Chondrocyte (in vitro differentiated cells): ENCODE measurements at regions not wholly inside any gene's neighbourhood (a gene's known extent, or its start where the extent isn't known, plus 50 kb on each side); places are given as distances from the start of the nearest gene placed in this dataset.
"Not testable (repeated sequence)": the region's sequence is repeated elsewhere in the genome, so short reads cannot be mapped to it uniquely, and the experiment has no call there.

Source experiments
- DNase-seq: peaks from one replicate; pipeline ENCODE4 v3.0.0; 2021; ENCODE audit warnings: mixed read lengths, low spot score
- H3K27ac Mint-ChIP-seq: one replicate; pipeline ENCODE4 v1.8.0; 2021; ENCODE audit warnings: mild to moderate bottlenecking, moderate library complexity, mixed read lengths; ENCODE audit not compliant: unreplicated experiment
- H3K27me3 Mint-ChIP-seq: 2 replicates; pipeline ENCODE4 v1.8.0; 2021; ENCODE audit warnings: low read depth, mixed read lengths
- H3K36me3 Mint-ChIP-seq: 2 replicates; pipeline ENCODE4 v1.8.0; 2021; ENCODE audit warnings: low read depth, mixed read lengths
- H3K4me1 Mint-ChIP-seq: 2 replicates; pipeline ENCODE4 v1.8.0; 2021; ENCODE audit warnings: low read depth, mild to moderate bottlenecking, mixed read lengths
- H3K4me3 Mint-ChIP-seq: one replicate; pipeline ENCODE4 v1.8.0; 2021; ENCODE audit warnings: mild to moderate bottlenecking, moderate library complexity, mixed read lengths; ENCODE audit not compliant: unreplicated experiment
- H3K9me3 Mint-ChIP-seq: 2 replicates; pipeline ENCODE4 v1.8.0; 2021; ENCODE audit warnings: low read depth, mixed read lengths
- TF ChIP-seq, protein P1 (sequence below): fragments of 200-600 bp; sonication (generic); IDR thresholded peaks from 2 replicates; pipeline ENCODE4 v1.5.0; 2021; ENCODE audit warnings: antibody characterized with exemption, mild to moderate bottlenecking, moderate library complexity

DNA sequence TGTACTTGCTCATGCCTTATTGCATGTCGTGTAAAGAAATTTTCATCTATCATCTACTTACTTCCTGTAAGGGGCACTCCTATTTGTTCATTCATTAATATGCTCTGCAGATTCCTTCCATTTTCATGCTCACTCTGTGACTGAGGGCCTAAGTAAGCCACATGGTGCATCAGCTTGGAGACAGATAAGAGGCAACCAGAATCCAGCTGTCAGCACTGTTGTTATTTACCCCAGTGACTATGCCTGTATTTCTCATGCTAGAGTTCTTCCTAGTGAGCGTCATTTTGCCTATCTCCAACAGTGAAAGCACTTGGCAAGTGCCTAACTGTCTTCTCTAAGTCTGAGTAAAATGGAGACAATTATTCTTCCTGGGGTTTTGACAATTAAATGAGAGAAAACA is 124.8 kb upstream of the ABI3BP start:
- DNase-seq = no peak
- H3K9me3 Mint-ChIP-seq = no peaks in the 10 kb centered on the region
- peaks cover 2% of the 10 kb centered on the region for H3K27me3 Mint-ChIP-seq
- no peaks in the 10 kb centered on the region for H3K36me3 Mint-ChIP-seq
- TF ChIP-seq, protein P1, sequence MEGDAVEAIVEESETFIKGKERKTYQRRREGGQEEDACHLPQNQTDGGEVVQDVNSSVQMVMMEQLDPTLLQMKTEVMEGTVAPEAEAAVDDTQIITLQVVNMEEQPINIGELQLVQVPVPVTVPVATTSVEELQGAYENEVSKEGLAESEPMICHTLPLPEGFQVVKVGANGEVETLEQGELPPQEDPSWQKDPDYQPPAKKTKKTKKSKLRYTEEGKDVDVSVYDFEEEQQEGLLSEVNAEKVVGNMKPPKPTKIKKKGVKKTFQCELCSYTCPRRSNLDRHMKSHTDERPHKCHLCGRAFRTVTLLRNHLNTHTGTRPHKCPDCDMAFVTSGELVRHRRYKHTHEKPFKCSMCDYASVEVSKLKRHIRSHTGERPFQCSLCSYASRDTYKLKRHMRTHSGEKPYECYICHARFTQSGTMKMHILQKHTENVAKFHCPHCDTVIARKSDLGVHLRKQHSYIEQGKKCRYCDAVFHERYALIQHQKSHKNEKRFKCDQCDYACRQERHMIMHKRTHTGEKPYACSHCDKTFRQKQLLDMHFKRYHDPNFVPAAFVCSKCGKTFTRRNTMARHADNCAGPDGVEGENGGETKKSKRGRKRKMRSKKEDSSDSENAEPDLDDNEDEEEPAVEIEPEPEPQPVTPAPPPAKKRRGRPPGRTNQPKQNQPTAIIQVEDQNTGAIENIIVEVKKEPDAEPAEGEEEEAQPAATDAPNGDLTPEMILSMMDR = no peak
- H3K27ac Mint-ChIP-seq = no peak overlapping the region
- H3K4me1 Mint-ChIP-seq = peaks cover 7% of the 10 kb centered on the region
- H3K4me3 Mint-ChIP-seq = no peak overlapping the region

DNA sequence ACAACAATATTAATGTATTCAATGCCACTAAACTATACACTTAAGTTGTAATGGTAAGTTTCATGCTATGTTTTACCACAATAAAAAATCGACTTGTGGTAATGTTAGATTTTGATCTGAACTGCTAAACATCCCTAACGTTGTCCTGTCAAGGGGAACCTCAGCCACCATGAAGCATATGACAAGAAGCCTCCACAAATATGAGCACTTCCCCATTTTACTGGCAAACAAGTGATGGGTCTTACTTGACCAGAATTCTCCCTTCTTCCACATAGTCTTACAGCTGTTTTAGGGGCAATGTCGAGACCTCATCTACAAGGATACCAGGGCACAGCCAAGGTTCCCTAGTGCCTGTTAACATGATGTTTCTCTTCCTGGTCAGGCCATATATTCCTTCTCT is 124.2 kb upstream of the ABI3BP start:
- DNase-seq = no peak
- TF ChIP-seq, protein P1 = no peak
- no peaks in the 10 kb centered on the region for H3K9me3 Mint-ChIP-seq
- H3K36me3 Mint-ChIP-seq = no peaks in the 10 kb centered on the region
- no peak overlapping the region for H3K27ac Mint-ChIP-seq
- H3K27me3 Mint-ChIP-seq = peaks cover 2% of the 10 kb centered on the region
- no peak overlapping the region for H3K4me3 Mint-ChIP-seq
- H3K4me1 Mint-ChIP-seq = peaks cover 7% of the 10 kb centered on the region

DNA sequence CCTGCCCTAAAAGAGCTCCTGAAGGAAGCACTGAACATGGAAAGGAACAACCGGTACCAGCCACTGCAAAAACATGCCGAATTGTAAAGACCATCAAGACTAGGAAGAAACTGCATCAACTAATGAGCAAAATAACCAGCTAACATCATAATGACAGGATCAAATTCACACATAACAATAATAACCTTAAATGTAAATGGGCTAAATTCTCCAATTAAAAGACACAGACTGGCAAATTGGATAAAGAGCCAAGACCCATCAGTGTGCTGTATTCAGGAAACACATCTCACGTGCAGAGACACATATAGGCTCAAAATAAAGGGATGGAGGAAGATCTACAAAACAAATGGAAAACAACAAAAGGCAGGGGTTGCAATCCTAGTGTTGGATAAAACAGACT is 117.1 kb upstream of the ABI3BP start:
- not testable (repeated sequence) for DNase-seq, H3K27me3 Mint-ChIP-seq, H3K4me1 Mint-ChIP-seq, H3K27ac Mint-ChIP-seq, H3K4me3 Mint-ChIP-seq
- peaks cover 14% of the 10 kb centered on the region for H3K36me3 Mint-ChIP-seq
- H3K9me3 Mint-ChIP-seq = peaks cover 42% of the 10 kb centered on the region

DNA sequence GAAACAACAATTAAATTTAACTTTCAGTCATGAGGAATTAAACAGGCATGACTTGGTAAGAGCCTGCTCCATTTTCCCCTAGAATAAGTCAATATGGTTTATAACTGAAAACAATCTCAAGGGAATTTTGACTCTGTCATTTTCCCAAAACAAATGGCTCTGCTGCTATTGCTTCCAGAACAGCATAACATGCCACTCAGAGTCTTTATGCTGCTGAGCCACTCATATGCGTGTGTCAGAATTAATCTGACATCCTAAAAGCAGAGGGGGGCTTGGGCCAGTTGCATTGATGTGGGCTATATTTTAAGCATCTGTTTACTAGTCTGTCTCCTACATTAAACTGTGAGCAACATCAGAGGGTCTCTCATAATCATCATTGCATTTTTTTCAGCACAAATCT is 111.1 kb upstream of the ABI3BP start:
- no peak for DNase-seq
- Mint-ChIP-seq H3K4me1 (no peaks in the 10 kb centered on the region), H3K27ac (no peak overlapping the region), H3K4me3 (no peak overlapping the region), H3K36me3 (peaks cover under 1% of the 10 kb centered on the region), H3K9me3 (peaks cover 20% of the 10 kb centered on the region), H3K27me3 (peaks cover 3% of the 10 kb centered on the region)
- TF ChIP-seq, protein P1 = no peak

DNA sequence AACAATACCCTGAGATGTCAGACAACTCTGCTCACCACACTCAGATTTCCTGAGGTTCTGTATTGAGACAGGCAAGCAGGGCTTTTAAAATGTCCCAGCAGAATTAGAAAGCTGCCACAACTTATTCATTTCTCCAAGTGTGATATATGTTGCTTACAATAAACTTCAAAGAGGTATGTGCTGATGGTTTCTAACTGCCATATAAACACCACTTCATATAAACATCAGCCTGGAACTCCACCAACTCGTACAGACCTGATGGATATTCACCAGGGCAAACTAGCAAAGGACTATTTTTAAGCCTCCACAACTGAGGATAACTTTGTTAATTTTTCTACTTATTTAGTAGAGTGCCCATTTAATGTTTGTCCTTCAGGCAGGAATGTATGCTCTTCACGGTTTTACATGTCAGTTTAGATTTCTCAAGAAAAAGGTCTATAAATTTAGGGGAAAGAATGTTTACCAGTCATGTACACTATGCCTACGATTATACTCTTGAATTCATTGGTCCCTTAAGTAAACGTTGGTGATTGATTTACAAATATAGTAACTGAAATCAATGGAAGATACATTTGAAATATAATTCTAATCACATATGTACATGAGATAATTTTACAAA is 109.6 kb upstream of the ABI3BP start:
- peaks cover 12% of the 10 kb centered on the region for H3K9me3 Mint-ChIP-seq
- no peak for DNase-seq
- no peaks in the 10 kb centered on the region for H3K4me1 Mint-ChIP-seq
- no peaks in the 10 kb centered on the region for H3K36me3 Mint-ChIP-seq
- TF ChIP-seq, protein P1 = no peak
- H3K27me3 Mint-ChIP-seq = peaks cover 3% of the 10 kb centered on the region
- H3K27ac Mint-ChIP-seq = no peak overlapping the region
- no peak overlapping the region for H3K4me3 Mint-ChIP-seq

DNA sequence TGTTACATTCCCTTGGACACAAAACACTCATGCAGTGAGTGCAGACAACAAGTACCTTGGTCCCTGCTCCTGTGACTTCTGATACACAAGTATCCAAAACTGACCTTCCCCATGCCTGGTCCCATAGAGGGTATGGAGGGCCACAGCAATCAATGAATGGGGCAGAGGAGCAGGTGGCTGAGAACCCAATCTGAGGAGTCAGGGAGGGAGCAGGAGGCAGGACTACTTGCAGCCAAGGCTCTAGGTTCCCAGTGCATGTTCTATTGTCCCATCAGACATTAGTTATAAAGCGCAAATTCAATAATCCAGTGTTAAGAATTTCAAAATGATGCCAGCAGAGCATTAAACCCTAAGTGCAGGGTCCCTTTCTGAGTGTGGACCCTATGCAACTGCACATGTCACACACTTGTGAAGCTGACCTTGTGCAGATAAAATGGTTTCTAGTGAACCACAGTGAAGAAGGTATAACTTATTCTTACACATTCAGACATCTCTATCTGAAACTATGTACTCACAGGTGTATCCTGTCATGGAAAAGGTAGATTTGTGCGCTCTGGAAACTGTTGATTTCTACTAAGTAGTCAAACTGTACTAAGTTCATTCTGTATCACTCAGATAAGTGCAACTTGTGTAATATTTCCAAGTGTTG is 107.3 kb upstream of the ABI3BP start:
- H3K9me3 Mint-ChIP-seq = no peaks in the 10 kb centered on the region
- H3K4me3 Mint-ChIP-seq = no peak overlapping the region
- TF ChIP-seq, protein P1 = no peak
- no peaks in the 10 kb centered on the region for H3K36me3 Mint-ChIP-seq
- peaks cover 14% of the 10 kb centered on the region for H3K4me1 Mint-ChIP-seq
- no peak for DNase-seq
- peaks cover 3% of the 10 kb centered on the region for H3K27me3 Mint-ChIP-seq
- no peak overlapping the region for H3K27ac Mint-ChIP-seq
